ENCODE measurements at regions not wholly inside any gene's neighbourhood (a gene's known extent, or its start where the extent isn't known, plus 50 kb on each side); places are given as distances from the start of the nearest gene placed in this dataset.

DNA sequence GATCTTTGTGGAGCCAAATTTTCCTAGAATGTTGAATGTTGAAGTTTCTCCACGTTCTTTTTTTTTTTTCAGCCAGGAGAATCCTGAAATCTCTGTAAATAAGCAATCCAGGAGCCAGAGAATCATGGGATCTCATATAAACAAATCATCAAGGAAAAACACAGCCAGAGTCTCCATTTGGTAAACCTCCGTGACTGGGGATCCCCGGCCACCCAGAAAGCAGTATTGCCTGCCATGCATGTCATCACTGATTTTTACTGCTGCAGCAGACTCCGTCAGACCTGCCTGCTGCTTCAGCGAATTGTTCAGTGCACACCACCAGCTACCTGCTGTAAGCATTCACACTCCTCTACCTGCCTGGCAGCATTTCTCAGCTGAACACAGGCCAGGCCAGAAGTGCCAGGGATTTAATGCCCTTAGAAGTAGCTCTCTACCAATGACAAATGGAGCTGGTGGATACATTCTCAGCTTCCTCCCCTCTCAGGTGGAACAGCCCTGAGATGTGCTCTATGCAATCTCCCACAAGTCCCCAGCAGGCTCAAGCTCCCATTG lies 158.6 kb downstream of the CYLD start:
- no peak for DNase-seq (ENCODE audit: low read depth)
- H3K4me3 ChIP-seq (ENCODE audit: low read depth, low read length), result no peak overlapping the region
- TF ChIP-seq, protein P1, sequence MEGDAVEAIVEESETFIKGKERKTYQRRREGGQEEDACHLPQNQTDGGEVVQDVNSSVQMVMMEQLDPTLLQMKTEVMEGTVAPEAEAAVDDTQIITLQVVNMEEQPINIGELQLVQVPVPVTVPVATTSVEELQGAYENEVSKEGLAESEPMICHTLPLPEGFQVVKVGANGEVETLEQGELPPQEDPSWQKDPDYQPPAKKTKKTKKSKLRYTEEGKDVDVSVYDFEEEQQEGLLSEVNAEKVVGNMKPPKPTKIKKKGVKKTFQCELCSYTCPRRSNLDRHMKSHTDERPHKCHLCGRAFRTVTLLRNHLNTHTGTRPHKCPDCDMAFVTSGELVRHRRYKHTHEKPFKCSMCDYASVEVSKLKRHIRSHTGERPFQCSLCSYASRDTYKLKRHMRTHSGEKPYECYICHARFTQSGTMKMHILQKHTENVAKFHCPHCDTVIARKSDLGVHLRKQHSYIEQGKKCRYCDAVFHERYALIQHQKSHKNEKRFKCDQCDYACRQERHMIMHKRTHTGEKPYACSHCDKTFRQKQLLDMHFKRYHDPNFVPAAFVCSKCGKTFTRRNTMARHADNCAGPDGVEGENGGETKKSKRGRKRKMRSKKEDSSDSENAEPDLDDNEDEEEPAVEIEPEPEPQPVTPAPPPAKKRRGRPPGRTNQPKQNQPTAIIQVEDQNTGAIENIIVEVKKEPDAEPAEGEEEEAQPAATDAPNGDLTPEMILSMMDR (IDR thresholded peaks at IDR 0.05; ENCODE audit: insufficient read depth, low read depth, low read length, missing control alignments), result no peak

DNA sequence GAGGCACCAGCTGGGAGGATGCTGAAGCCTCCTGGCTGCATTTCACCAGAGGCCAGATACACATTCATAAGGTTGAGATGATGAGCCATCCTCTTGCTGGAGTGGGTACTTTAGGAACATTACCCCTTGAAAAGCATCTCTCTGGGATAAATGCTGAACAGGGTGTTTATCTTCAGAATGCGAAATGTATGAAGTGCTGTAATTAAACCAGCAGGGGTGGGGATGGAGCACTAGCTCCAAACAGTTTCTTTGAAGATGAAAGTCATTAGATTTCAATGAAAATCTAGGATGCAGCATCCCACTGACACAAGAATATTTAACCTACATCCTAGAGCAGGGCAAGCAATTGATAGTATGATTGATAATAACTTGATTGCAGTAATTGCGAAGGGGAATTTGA lies 158.1 kb downstream of the CYLD start:
- no peak overlapping the region for H3K4me3 ChIP-seq (ENCODE audit: low read depth, low read length)
- TF ChIP-seq, protein P1 (IDR thresholded peaks at IDR 0.05; ENCODE audit: insufficient read depth, low read depth, low read length, missing control alignments), result no peak
- DNase-seq (ENCODE audit: low read depth), result no peak

DNA sequence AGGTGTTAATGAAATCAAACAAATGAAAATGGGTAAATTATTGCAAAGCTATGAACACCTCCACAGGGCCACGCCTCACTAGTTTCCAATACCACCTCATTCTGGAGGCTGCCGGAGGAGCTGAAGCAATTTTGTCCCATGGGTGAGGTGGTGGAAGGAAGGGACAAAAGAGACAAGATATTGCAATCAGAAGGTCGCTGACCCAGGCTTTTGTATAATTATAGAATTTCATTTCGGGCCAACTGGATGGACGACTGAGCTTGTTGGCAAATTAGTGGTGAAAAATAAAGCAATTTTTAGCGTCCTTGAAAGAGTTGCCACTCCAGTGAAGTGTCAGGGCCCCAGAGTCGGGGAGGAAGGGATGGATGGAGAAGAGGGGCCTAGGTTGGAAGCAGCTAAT lies 147.9 kb downstream of the CYLD start:
- TF ChIP-seq, protein P1 (IDR thresholded peaks at IDR 0.05; ENCODE audit: insufficient read depth, low read depth, low read length, missing control alignments), result no peak
- no peak for DNase-seq (ENCODE audit: low read depth)
- H3K4me3 ChIP-seq (ENCODE audit: low read depth, low read length), result no peak overlapping the region

DNA sequence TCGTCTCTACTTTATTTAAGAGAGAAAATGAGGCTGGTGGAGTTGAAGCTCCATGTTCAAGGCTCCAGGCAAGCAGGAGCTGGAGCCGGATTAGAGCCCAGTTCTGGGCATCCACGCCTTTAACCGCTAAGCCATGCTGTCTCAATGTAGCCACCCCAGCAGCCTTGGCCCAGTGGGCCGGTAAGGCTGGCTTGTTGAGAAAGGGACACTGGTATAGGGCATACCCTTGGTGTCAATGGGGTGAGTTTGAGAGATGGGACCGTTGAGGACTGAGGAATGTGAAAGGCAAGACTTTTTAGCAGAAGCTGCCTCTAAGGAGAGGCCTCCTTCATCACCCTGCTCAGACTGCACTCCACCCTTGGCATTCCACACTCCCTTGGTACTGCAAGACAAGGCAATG lies 147.4 kb downstream of the CYLD start:
- TF ChIP-seq, protein P1 (IDR thresholded peaks at IDR 0.05; ENCODE audit: insufficient read depth, low read depth, low read length, missing control alignments), result no peak
- no peak overlapping the region for H3K4me3 ChIP-seq (ENCODE audit: low read depth, low read length)
- no peak for DNase-seq (ENCODE audit: low read depth)

DNA sequence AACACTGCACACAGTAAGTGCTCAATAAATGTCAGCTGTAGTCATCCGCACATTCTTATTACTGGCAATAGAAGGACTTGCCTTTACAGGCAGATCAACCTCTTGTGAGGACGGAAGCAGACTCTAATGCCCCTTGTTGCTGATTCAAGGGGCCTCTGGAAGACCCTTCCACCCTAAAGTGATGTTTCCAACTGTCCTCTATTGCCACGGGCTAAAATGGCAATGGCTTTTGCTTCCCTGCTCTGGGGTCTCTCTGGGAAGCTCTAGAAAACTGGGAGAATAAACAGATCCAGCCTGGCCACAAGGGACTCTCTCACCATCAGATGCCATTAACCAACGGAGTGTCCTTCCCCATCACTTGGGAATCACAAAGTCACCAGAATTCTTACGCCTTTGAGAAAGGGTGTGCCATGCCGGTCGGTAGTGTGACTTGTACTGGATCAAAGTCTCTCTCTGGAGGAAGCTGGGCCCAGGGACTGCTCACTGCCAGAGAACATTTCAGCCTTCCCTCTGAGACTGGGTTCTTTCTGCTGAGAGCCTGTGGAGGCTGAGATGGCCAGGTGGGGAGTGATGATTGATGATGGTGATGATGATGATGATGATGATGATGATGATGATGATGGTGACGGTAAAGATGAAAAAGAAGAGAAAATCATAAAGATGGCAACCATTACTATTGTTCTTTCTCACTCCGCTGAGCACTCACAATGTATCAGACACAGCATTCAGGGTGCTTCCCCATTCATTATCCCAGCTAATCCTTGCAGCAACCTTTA lies 146.8 kb downstream of the CYLD start:
- TF ChIP-seq, protein P1 (IDR thresholded peaks at IDR 0.05; ENCODE audit: insufficient read depth, low read depth, low read length, missing control alignments), result no peak
- DNase-seq (ENCODE audit: low read depth), result no peak
- H3K4me3 ChIP-seq (ENCODE audit: low read depth, low read length), result no peak overlapping the region

DNA sequence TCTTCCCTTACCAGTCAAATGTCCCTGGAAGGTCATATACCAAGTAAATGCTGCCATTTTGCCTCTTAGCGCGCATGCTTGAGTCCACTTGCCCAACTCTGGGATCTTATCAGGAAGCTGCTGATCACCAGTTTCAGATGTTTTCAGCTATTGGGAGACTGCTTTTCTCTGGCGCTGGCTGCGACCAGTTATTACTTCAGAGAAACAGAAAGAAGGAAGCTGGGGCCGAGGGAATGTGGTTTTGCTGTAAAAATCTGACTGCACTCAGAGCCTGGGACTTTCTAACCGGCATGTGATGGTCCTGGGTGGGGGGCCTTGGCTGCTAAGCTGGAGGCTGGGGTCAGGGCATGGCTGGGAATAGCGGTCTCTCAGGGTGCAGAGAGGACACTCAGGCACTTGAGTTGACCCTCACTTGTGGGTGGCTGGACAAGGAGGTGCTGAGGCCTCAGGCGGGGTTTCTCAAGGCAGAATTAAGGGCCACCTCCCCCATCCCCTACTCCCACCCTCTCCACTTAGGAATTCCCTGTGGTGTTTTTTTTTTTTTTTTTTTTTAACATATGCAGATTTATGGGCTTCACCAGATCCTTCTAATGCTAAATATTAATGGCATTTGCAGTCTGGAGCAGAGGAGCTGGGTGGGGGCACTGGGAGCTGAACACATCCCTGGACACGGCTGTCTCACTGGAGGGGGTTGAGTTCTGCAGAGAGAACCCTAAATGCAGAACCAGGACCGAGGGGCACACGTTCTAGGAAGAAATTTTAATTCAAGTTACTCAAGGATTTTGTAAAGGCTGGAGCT lies 145.8 kb downstream of the CYLD start:
- no peak overlapping the region for H3K4me3 ChIP-seq (ENCODE audit: low read depth, low read length)
- no peak for DNase-seq (ENCODE audit: low read depth)
- TF ChIP-seq, protein P1 (IDR thresholded peaks at IDR 0.05; ENCODE audit: insufficient read depth, low read depth, low read length, missing control alignments), result no peak
